IMR-90 (cell line): ENCODE measurements at regions not wholly inside any gene's neighbourhood (a gene's known extent, or its start where the extent isn't known, plus 50 kb on each side); places are given as distances from the start of the nearest gene placed in this dataset.

Source experiments
- ATAC-seq: fragments of 200-7000 bp; cut with Tn5 transposase; 2 replicates; pipeline ENCODE4 v1.9.1; 2020; ENCODE audit warnings: low read depth, mild to moderate bottlenecking, moderate library complexity
- BruUV-seq: library from RNA; stranded (reverse); fragments of 400-500 nt; replicated peaks from 2 replicates; lab custom pipeline; 2021; lab: Mats Ljungman, UMichigan
- CTCF ChIA-PET: fragments of 300-600 bp; formaldehyde crosslinking; extraction: SDS; loops from one replicate; lab custom pipeline; 2021; ENCODE audit warnings: antibody characterized with exemption; lab: Yijun Ruan, JAX
- POLR2A ChIA-PET: fragments of 300-600 bp; sonication (Branson Sonifier 250); formaldehyde crosslinking; loops from one replicate; lab custom pipeline; 2022; ENCODE audit warnings: antibody characterized with exemption; ENCODE audit not compliant: unreplicated experiment; lab: Charles Lee
- DNase-seq: peaks from one replicate; pipeline ENCODE4 v3.0.0; 2013
- H2AFZ ChIP-seq: replicated peaks from 2 replicates; pipeline ENCODE3; 2013; ENCODE audit warnings: low read length, mild to moderate bottlenecking; ENCODE audit not compliant: poor library complexity
- H2AK5ac ChIP-seq: 2 replicates; pipeline ENCODE4 v1.6.1; 2013; ENCODE audit warnings: low read depth, low read length, inconsistent platforms
- H2AK9ac ChIP-seq: replicated peaks from 2 replicates; pipeline ENCODE3; 2013; ENCODE audit warnings: mild to moderate bottlenecking, low read depth, low read length, moderate library complexity; ENCODE audit not compliant: poor library complexity
- H2BK120ac ChIP-seq: 2 replicates; pipeline ENCODE4 v1.6.1; 2013; ENCODE audit warnings: low read depth, low read length, inconsistent platforms
- H2BK15ac ChIP-seq: 3 replicates; pipeline ENCODE4 v1.6.1; 2013; ENCODE audit warnings: low read depth, low read length, inconsistent platforms
- H2BK20ac ChIP-seq: 2 replicates; pipeline ENCODE4 v1.6.1; 2013; ENCODE audit warnings: low read depth, mild to moderate bottlenecking, inconsistent platforms, low read length, moderate library complexity
- H2BK5ac ChIP-seq: 2 replicates; pipeline ENCODE4 v1.6.1; 2013; ENCODE audit warnings: mild to moderate bottlenecking, low read depth, low read length, inconsistent platforms; ENCODE audit not compliant: poor library complexity, severe bottlenecking
- H3K14ac ChIP-seq: replicated peaks from 2 replicates; pipeline ENCODE4 v1.6.1; 2013; ENCODE audit warnings: low read depth, low read length, inconsistent platforms
- H3K18ac ChIP-seq: 2 replicates; pipeline ENCODE4 v1.6.1; 2013; ENCODE audit warnings: low read depth, low read length, control low read depth
- H3K23ac ChIP-seq: 2 replicates; pipeline ENCODE4 v1.6.1; 2013; ENCODE audit warnings: low read depth, low read length, inconsistent platforms
- H3K27ac ChIP-seq: 2 replicates; pipeline ENCODE4 v1.5.1; 2013; ENCODE audit warnings: mild to moderate bottlenecking, control low read depth, low read length; ENCODE audit not compliant: insufficient read depth
- H3K27me3 ChIP-seq: 2 replicates; pipeline ENCODE4 v1.6.1; 2013; ENCODE audit warnings: low read length; ENCODE audit not compliant: control insufficient read depth, insufficient read depth
- H3K36me3 ChIP-seq: 2 replicates; pipeline ENCODE4 v1.6.1; 2013; ENCODE audit warnings: low read length, mixed read lengths; ENCODE audit not compliant: control insufficient read depth, insufficient read depth
- H3K4ac ChIP-seq: 2 replicates; pipeline ENCODE4 v1.6.1; 2013; ENCODE audit warnings: low read depth, low read length, inconsistent platforms
- H3K4me1 ChIP-seq: 2 replicates; pipeline ENCODE4 v1.6.1; 2013; ENCODE audit warnings: low read length, mixed read lengths; ENCODE audit not compliant: control insufficient read depth, insufficient read depth
- H3K4me2 ChIP-seq: 2 replicates; pipeline ENCODE4 v1.6.1; 2013; ENCODE audit warnings: low read depth, mild to moderate bottlenecking, control low read depth, low read length, moderate library complexity
- H3K4me3 ChIP-seq: 2 replicates; pipeline ENCODE4 v1.5.1; 2013; ENCODE audit warnings: low read depth, mild to moderate bottlenecking, control low read depth, low read length, moderate library complexity; ENCODE audit not compliant: insufficient read depth
- H3K56ac ChIP-seq: 2 replicates; pipeline ENCODE4 v1.6.1; 2013; ENCODE audit warnings: low read length, inconsistent platforms; ENCODE audit not compliant: insufficient read depth; ENCODE audit errors: extremely low read depth
- H3K79me1 ChIP-seq, 2 experiments: 2 replicates each; pipeline ENCODE4 v1.6.1; 2013; ENCODE audit warnings: low read length in 2 of 2, inconsistent platforms in 1 of 2, low read depth in 1 of 2
- H3K9ac ChIP-seq: 2 replicates; pipeline ENCODE4 v1.6.1; 2013; ENCODE audit warnings: low read depth, low read length, control low read depth
- H3K9me1 ChIP-seq: 2 replicates; pipeline ENCODE4 v1.6.1; 2013; ENCODE audit warnings: low read length, inconsistent platforms; ENCODE audit not compliant: insufficient read depth
- H3K9me3 ChIP-seq: 2 replicates; pipeline ENCODE4 v1.6.1; 2013; ENCODE audit warnings: low read length; ENCODE audit not compliant: control insufficient read depth, insufficient read depth
- H4K20me1 ChIP-seq: 2 replicates; pipeline ENCODE4 v1.6.1; 2013; ENCODE audit warnings: low read length, inconsistent platforms; ENCODE audit not compliant: insufficient read depth
- H4K5ac ChIP-seq: 2 replicates; pipeline ENCODE4 v1.6.1; 2013; ENCODE audit warnings: mild to moderate bottlenecking, low read depth, low read length, control low read depth
- H4K8ac ChIP-seq, 2 experiments: 2 replicates each; pipeline ENCODE4 v1.6.1; 2013; ENCODE audit warnings: low read depth in 2 of 2, low read length in 2 of 2, control low read depth in 1 of 2, inconsistent platforms in 1 of 2
- H4K91ac ChIP-seq: 2 replicates; pipeline ENCODE4 v1.6.1; 2013; ENCODE audit warnings: low read depth, low read length, inconsistent platforms; ENCODE audit not compliant: insufficient read depth
- BHLHE40 ChIP-seq: fragments of 150-350 bp; IDR thresholded peaks from 2 replicates; pipeline ENCODE4 v1.6.1; 2016; ENCODE audit warnings: mild to moderate bottlenecking, low read depth, low read length
- CEBPB ChIP-seq: IDR thresholded peaks from 2 replicates; pipeline ENCODE4 v1.6.1; 2012; ENCODE audit warnings: low read depth, low read length, improper control_type of control experiment
- CHD1 ChIP-seq: IDR thresholded peaks from 2 replicates; pipeline ENCODE4 v1.6.1; 2012; ENCODE audit warnings: low read depth, low read length, improper control_type of control experiment
- FOS ChIP-seq: fragments of 150-350 bp; IDR thresholded peaks from 2 replicates; pipeline ENCODE4 v1.6.1; 2016; ENCODE audit warnings: low read depth, low read length
- MAFK ChIP-seq: IDR thresholded peaks from 2 replicates; pipeline ENCODE4 v1.6.1; 2012; ENCODE audit warnings: low read depth, low read length, improper control_type of control experiment
- MAZ ChIP-seq: IDR thresholded peaks from 2 replicates; pipeline ENCODE4 v1.6.1; 2012; ENCODE audit warnings: low read depth, mild to moderate bottlenecking, low read length, improper control_type of control experiment, moderate library complexity, borderline replicate concordance
- MXI1 ChIP-seq: IDR thresholded peaks from 2 replicates; pipeline ENCODE4 v1.6.1; 2012; ENCODE audit warnings: low read depth, mild to moderate bottlenecking, low read length, moderate library complexity, borderline replicate concordance
- NFE2L2 ChIP-seq: fragments of 150-350 bp; IDR thresholded peaks from 2 replicates; pipeline ENCODE4 v1.6.1; 2016; ENCODE audit warnings: low read depth, mild to moderate bottlenecking, low read length
- POLR2A ChIP-seq: IDR thresholded peaks from 2 replicates; pipeline ENCODE4 v1.6.1; 2012; ENCODE audit warnings: mild to moderate bottlenecking, low read depth, low read length
- RAD21 ChIP-seq: IDR thresholded peaks from 2 replicates; pipeline ENCODE4 v1.6.1; 2012; ENCODE audit warnings: low read length, improper control_type of control experiment
- RCOR1 ChIP-seq: IDR thresholded peaks from 2 replicates; pipeline ENCODE4 v1.6.1; 2012; ENCODE audit warnings: mild to moderate bottlenecking, low read length, improper control_type of control experiment; ENCODE audit not compliant: insufficient replicate concordance
- RFX5 ChIP-seq: IDR thresholded peaks from 2 replicates; pipeline ENCODE4 v1.8.0; 2012; ENCODE audit warnings: low read depth, mild to moderate bottlenecking, low read length, moderate library complexity
- SMC3 ChIP-seq: fragments of 150-350 bp; IDR thresholded peaks from 2 replicates; pipeline ENCODE4 v1.6.1; 2016; ENCODE audit warnings: low read depth, mild to moderate bottlenecking, antibody characterized with exemption, low read length, moderate library complexity
- WGBS, 2 experiments: methylation state at CpG; one replicate each; pipeline versions ENCODE4 v1.1.5 to v1.1.7; 2013; ENCODE audit warnings: missing lambda C conversion rate in 2 of 2; ENCODE audit not compliant: insufficient read length in 1 of 2; ENCODE audit errors: extremely low coverage in 2 of 2; 5-methylcytosine and 5-hydroxymethylcytosine counted together
- dilution Hi-C: fragments of 300-500 bp; cut with HindIII; formaldehyde crosslinking; loops from one replicate; pipeline ENCODE4 v1.14.3; 2018; ENCODE audit warnings: low sequenced_read_pairs; ENCODE audit not compliant: unreplicated experiment
- in situ Hi-C: fragments of 300-500 bp; cut with MboI; formaldehyde crosslinking; loops from 3 replicates; pipeline ENCODE4 v1.14.3; 2019; ENCODE audit warnings: low sequenced_read_pairs, inconsistent platforms, mixed read lengths
- intact Hi-C: fragments of 100-400 bp; cut with micrococcal nuclease; formaldehyde crosslinking; loops from 2 replicates; pipeline ENCODE4 v1.10.0; 2022
- TF ChIP-seq, protein P1 (sequence below): conservative IDR thresholded peaks from 2 replicates; pipeline ENCODE4 v1.5.1; 2012; ENCODE audit warnings: mild to moderate bottlenecking, low read depth, low read length, improper control_type of control experiment
- TF ChIP-seq, protein P2 (sequence below): fragments of 150-350 bp; IDR thresholded peaks from 2 replicates; pipeline ENCODE4 v1.6.1; 2016; ENCODE audit warnings: low read depth, mild to moderate bottlenecking, low read length, moderate library complexity, borderline replicate concordance
- TF ChIP-seq, protein P3 (sequence below): fragments of 150-350 bp; IDR thresholded peaks from 2 replicates; pipeline ENCODE4 v1.6.1; 2017; ENCODE audit warnings: mild to moderate bottlenecking, antibody characterized with exemption, low read length, low read depth

DNA sequence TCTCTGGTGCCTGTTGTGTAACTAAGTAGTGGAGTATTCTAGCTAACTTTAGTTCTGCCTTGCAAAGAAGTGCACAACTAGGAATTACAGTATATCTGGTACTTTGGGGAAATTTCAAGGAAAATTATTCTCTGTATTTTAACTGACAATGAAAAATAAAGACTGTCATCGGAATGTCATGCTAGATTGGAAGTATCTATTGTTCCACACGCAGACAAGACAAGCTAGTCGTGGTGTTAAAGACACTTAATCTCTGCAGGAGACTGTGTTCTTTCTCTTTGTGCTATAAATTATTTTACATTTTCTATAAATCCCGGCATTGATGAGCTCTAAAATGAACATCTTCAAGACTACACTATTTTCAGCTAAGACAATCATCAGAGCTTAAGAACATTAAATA, 1068.8 kb upstream of the ADGRL4 start:
- no peak overlapping the region for H2AK5ac ChIP-seq
- H3K4me1 ChIP-seq, result no peaks in the 10 kb centered on the region
- no peaks in the 10 kb centered on the region for H3K9me1 ChIP-seq
- no peak overlapping the region for H3K14ac ChIP-seq
- no peaks in the 10 kb centered on the region for H3K79me1 ChIP-seq
- CTCF ChIA-PET, result interaction anchor here (0.6 to 0.8 kb wide), 2 partner anchors 12 to 1388 kb away, joined by 3 read pairs; no protein-coding TSS in a partner anchor
- no peak overlapping the region for H3K56ac ChIP-seq
- H3K36me3 ChIP-seq, result no peaks in the 10 kb centered on the region
- TF ChIP-seq FOS (no peak), RAD21 (no peak), BHLHE40 (no peak), CHD1 (no peak), RCOR1 (no peak), CEBPB (no peak), POLR2A (no peak), RFX5 (no peak), MAFK (no peak), MAZ (no peak), SMC3 (no peak), MXI1 (no peak), NFE2L2 (no peak)
- TF ChIP-seq, protein P1, sequence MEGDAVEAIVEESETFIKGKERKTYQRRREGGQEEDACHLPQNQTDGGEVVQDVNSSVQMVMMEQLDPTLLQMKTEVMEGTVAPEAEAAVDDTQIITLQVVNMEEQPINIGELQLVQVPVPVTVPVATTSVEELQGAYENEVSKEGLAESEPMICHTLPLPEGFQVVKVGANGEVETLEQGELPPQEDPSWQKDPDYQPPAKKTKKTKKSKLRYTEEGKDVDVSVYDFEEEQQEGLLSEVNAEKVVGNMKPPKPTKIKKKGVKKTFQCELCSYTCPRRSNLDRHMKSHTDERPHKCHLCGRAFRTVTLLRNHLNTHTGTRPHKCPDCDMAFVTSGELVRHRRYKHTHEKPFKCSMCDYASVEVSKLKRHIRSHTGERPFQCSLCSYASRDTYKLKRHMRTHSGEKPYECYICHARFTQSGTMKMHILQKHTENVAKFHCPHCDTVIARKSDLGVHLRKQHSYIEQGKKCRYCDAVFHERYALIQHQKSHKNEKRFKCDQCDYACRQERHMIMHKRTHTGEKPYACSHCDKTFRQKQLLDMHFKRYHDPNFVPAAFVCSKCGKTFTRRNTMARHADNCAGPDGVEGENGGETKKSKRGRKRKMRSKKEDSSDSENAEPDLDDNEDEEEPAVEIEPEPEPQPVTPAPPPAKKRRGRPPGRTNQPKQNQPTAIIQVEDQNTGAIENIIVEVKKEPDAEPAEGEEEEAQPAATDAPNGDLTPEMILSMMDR, result no peak
- TF ChIP-seq, protein P2, sequence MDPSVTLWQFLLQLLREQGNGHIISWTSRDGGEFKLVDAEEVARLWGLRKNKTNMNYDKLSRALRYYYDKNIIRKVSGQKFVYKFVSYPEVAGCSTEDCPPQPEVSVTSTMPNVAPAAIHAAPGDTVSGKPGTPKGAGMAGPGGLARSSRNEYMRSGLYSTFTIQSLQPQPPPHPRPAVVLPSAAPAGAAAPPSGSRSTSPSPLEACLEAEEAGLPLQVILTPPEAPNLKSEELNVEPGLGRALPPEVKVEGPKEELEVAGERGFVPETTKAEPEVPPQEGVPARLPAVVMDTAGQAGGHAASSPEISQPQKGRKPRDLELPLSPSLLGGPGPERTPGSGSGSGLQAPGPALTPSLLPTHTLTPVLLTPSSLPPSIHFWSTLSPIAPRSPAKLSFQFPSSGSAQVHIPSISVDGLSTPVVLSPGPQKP, result no peak
- TF ChIP-seq, protein P3, sequence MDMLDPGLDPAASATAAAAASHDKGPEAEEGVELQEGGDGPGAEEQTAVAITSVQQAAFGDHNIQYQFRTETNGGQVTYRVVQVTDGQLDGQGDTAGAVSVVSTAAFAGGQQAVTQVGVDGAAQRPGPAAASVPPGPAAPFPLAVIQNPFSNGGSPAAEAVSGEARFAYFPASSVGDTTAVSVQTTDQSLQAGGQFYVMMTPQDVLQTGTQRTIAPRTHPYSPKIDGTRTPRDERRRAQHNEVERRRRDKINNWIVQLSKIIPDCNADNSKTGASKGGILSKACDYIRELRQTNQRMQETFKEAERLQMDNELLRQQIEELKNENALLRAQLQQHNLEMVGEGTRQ, result no peak
- H2BK20ac ChIP-seq, result no peak overlapping the region
- dilution Hi-C loops, result no loop called here
- no peaks in the 10 kb centered on the region for H4K20me1 ChIP-seq
- intact Hi-C loops, result no loop called here
- DNase-seq, result no peak
- POLR2A ChIA-PET, result no interaction called here
- H3K27ac ChIP-seq, result no peak overlapping the region
- H4K91ac ChIP-seq, result no peak overlapping the region
- no CpG with 5 or more reads among the region's 4 CpGs for WGBS, 2 experiments
- H3K4ac ChIP-seq, result no peak overlapping the region
- H3K4me3 ChIP-seq, result no peak overlapping the region
- H2AK9ac ChIP-seq, result no peak overlapping the region
- H3K9ac ChIP-seq, result no peak overlapping the region
- no peak overlapping the region for H2AFZ ChIP-seq
- no peak overlapping the region for H3K4me2 ChIP-seq
- no peak overlapping the region for H4K5ac ChIP-seq
- no peak overlapping the region for H3K23ac ChIP-seq
- no peak overlapping the region for H2BK120ac ChIP-seq
- H3K27me3 ChIP-seq, result no peaks in the 10 kb centered on the region
- in situ Hi-C loops, result no loop called here
- H3K18ac ChIP-seq, result no peak overlapping the region
- no peak for ATAC-seq
- no peak overlapping the region for H2BK5ac ChIP-seq
- no peak overlapping the region for H2BK15ac ChIP-seq
- H3K9me3 ChIP-seq, result no peaks in the 10 kb centered on the region
- no peak overlapping the region for H4K8ac ChIP-seq
- no TSS peak for BruUV-seq
